RWPE2 (cell line): ENCODE measurements at regions not wholly inside any gene's neighbourhood (a gene's known extent, or its start where the extent isn't known, plus 50 kb on each side); places are given as distances from the start of the nearest gene placed in this dataset.

ENCODE experiments used
- ATAC-seq: fragments of 200-7000 bp; cut with Tn5 transposase; 3 replicates; pipeline ENCODE4 v1.9.1; 2021; ENCODE audit warnings: low read depth
- DNase-seq: peaks from one replicate; pipeline ENCODE4 v3.0.0-alpha.2; 2020; ENCODE audit warnings: low spot score
- H3K27ac ChIP-seq: fragments of 450-650 bp; 2 replicates; pipeline ENCODE4 v1.5.1; 2017; ENCODE audit warnings: mild to moderate bottlenecking; ENCODE audit not compliant: poor library complexity, severe bottlenecking
- H3K27me3 ChIP-seq: fragments of 250-450 bp; sonication (Bioruptor Pico); 2 replicates; pipeline ENCODE4 v1.5.1; 2021; ENCODE audit warnings: mild to moderate bottlenecking, moderate library complexity; ENCODE audit not compliant: insufficient read depth, poor library complexity, severe bottlenecking
- H3K36me3 ChIP-seq: fragments of 250-450 bp; sonication (Bioruptor Pico); 2 replicates; pipeline ENCODE4 v1.5.1; 2020; ENCODE audit warnings: low read depth, mild to moderate bottlenecking, moderate library complexity
- H3K4me1 ChIP-seq: fragments of 250-450 bp; sonication (Bioruptor Pico); 2 replicates; pipeline ENCODE4 v1.5.1; 2021; ENCODE audit warnings: mild to moderate bottlenecking, moderate library complexity; ENCODE audit not compliant: insufficient read depth, poor library complexity, severe bottlenecking
- H3K4me3 ChIP-seq: fragments of 250-450 bp; sonication (Bioruptor Pico); 2 replicates; pipeline ENCODE4 v1.5.1; 2021; ENCODE audit warnings: mild to moderate bottlenecking, moderate library complexity; ENCODE audit not compliant: severe bottlenecking
- H3K9me3 ChIP-seq: fragments of 250-450 bp; sonication (Bioruptor Pico); 2 replicates; pipeline ENCODE4 v1.5.1; 2021; ENCODE audit warnings: mild to moderate bottlenecking, moderate library complexity; ENCODE audit not compliant: severe bottlenecking
- TF ChIP-seq, protein P1 (sequence below): fragments of 450-650 bp; IDR thresholded peaks from one replicate; pipeline ENCODE4 v1.5.1; 2017; ENCODE audit warnings: mild to moderate bottlenecking, moderate library complexity; ENCODE audit not compliant: poor library complexity, severe bottlenecking

DNA sequence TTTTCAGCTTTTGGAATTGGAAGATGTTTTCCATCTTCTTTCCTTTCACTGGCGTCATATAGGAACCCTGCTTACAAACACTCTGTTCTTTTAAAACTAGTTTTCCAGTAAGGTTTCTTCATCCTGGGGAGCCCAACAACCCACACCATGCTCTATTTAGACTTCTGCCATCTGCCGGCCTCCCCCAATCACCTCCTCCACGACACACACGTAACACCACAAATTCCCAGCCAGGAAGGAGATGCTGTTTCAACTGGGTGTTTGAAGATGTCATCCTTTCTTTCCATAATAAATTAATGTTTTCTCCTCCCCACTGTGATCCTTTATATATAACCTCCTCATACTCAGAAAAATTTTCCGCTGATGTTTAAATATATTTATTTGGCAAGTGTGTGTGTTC, 231.4 kb upstream of the DDHD1 start:
- H3K4me1 ChIP-seq = peaks cover 7% of the 10 kb centered on the region
- TF ChIP-seq, protein P1, sequence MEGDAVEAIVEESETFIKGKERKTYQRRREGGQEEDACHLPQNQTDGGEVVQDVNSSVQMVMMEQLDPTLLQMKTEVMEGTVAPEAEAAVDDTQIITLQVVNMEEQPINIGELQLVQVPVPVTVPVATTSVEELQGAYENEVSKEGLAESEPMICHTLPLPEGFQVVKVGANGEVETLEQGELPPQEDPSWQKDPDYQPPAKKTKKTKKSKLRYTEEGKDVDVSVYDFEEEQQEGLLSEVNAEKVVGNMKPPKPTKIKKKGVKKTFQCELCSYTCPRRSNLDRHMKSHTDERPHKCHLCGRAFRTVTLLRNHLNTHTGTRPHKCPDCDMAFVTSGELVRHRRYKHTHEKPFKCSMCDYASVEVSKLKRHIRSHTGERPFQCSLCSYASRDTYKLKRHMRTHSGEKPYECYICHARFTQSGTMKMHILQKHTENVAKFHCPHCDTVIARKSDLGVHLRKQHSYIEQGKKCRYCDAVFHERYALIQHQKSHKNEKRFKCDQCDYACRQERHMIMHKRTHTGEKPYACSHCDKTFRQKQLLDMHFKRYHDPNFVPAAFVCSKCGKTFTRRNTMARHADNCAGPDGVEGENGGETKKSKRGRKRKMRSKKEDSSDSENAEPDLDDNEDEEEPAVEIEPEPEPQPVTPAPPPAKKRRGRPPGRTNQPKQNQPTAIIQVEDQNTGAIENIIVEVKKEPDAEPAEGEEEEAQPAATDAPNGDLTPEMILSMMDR = no peak
- ATAC-seq = no peak
- H3K27me3 ChIP-seq = no peaks in the 10 kb centered on the region
- H3K27ac ChIP-seq = no peak overlapping the region
- no peaks in the 10 kb centered on the region for H3K36me3 ChIP-seq
- H3K9me3 ChIP-seq = no peaks in the 10 kb centered on the region
- H3K4me3 ChIP-seq = no peak overlapping the region
- DNase-seq = no peak

DNA sequence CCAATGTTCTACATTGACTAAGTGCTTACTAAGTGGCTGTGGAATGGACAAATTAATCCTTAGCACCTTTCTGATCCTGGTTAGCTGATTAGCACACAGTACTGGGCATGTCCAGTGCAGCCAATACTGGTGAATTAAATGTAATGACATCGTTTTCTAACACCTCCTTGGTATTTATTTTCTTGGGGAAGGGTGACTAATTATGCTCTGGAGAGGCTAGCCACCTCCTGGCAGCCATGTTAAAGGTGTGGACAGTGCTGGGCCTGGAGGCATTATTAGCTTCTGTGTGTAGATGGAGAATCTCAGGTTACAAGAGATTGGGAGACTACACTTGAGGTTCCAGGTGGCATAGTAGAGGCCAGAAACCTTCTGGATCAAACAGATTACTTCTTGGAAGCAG, 230.9 kb upstream of the DDHD1 start:
- DNase-seq (no peak), ATAC-seq (peak; percentile 73)
- TF ChIP-seq, protein P1 = no peak
- Histone ChIP-seq H3K27ac (no peak overlapping the region), H3K4me3 (no peak overlapping the region), H3K9me3 (no peaks in the 10 kb centered on the region), H3K36me3 (no peaks in the 10 kb centered on the region), H3K4me1 (peaks cover 4% of the 10 kb centered on the region), H3K27me3 (no peaks in the 10 kb centered on the region)

DNA sequence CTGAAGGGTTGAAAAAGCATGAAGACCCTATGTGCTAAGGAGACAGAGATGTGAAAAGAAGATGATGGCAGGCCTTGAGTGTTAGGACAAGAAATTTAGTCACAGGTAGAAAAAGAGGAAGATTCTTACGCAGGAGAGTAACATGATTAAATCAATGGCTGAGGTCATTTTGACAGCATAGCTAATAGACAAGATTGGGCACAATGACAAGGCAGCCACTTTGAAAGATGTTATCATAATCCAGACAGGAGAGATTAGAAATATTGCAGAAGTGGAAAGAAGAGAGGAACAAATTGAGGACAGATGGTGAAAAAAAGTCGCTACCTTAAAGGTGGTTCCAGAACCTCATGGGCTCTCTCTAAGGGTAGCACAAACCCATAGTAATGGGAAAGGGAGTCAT, 228.8 kb upstream of the DDHD1 start:
- no peaks in the 10 kb centered on the region for H3K27me3 ChIP-seq
- peaks cover 4% of the 10 kb centered on the region for H3K4me1 ChIP-seq
- ATAC-seq = no peak
- no peak for DNase-seq
- no peak overlapping the region for H3K4me3 ChIP-seq
- TF ChIP-seq, protein P1 = no peak
- no peaks in the 10 kb centered on the region for H3K36me3 ChIP-seq
- no peaks in the 10 kb centered on the region for H3K9me3 ChIP-seq
- H3K27ac ChIP-seq = no peak overlapping the region

DNA sequence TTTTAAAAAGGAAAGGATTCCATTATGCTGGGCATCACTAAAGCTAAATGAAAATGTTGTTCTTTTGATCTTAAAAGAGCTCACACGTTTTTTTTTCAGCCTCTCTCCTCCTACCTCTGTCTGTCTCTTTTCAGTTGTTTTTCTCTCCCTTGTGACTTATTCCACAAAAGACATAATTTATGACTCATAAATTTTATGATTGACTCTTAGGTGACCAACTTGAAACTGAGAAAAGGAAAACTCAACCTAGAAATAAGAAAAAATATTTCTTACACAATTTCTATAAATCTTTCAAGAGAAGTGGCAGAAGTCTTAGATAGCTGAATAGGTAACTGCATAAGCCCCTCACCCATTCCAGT, 227.7 kb upstream of the DDHD1 start:
- H3K27me3 ChIP-seq = no peaks in the 10 kb centered on the region
- TF ChIP-seq, protein P1 = no peak
- no peak overlapping the region for H3K27ac ChIP-seq
- H3K4me1 ChIP-seq = peaks cover 4% of the 10 kb centered on the region
- ATAC-seq = no peak
- no peaks in the 10 kb centered on the region for H3K9me3 ChIP-seq
- no peak overlapping the region for H3K4me3 ChIP-seq
- no peaks in the 10 kb centered on the region for H3K36me3 ChIP-seq
- no peak for DNase-seq

DNA sequence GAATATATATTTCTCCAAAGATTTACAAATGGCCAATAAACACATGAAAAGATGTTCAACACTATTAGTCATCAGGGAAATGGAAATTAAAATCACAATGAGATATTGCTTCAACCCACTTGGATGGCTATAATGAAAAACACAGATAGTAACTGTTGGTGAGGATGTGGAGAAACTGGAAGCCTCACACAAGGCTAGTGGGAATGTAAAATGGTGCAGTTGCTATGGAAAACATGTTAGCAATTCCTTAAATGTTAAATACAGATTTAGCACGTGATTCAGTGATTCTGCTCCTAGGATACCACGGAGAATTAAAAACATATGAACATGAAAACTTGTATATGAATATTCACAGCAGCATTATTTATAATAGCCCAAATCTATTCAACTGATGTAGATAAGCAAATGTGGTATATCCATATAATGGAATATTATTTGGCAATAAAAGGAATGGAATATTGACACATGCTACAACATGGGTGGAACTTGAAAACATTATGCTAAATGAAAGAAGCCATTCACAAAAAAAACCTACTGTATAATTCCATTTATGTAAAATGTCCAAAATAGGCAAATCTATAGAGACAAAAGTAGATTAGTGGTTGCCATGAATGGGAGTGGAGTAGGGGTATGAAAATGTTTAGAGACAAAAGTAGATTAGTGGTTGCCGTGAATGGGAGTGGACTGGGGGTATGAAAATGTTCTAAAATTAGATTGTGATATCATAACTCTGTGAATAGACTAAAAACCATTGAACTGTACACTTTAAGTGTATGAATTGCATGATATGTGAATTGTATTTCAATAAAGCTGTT, 227.1 kb upstream of the DDHD1 start:
- no peak for ATAC-seq
- DNase-seq = no peak
- Histone ChIP-seq H3K9me3 (no peaks in the 10 kb centered on the region), H3K27me3 (no peaks in the 10 kb centered on the region), H3K4me3 (no peak overlapping the region), H3K4me1 (peaks cover 4% of the 10 kb centered on the region), H3K36me3 (no peaks in the 10 kb centered on the region), H3K27ac (no peak overlapping the region)
- TF ChIP-seq, protein P1 = no peak
